ENCODE measurements at regions not wholly inside any gene's neighbourhood (a gene's known extent, or its start where the extent isn't known, plus 50 kb on each side); places are given as distances from the start of the nearest gene placed in this dataset.
A peak's percentile ranks its signal among the peaks of the same experiment; 100 is the strongest.

DNA sequence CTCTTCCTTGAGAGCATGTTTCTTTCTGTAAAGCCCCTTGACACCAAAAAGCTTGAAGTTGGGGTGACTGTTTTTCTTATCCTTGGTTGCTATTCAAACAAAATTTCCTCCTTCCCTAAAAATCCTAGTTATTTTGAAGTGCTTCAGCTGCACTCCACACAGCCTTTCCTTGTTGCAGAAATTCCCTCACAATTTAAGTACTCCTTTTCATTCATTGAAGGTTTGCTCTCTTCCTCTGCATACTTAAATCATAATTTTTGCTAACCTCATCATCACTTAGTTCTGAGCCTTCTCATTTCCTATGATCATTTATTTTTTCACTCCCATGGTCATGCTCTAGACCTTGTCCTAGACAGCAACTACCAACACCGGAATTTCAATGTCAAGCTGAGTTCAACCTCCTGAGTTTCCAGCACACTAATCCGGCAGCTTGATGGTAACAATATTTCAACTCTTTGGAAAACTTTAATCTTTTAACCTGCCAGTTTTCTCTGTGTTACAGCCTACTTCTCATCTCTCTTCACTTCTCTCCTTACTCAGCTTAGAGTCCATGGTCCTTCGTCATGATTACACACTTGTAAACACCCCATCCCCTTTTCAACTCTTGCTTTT, 78.7 kb upstream of the ACTBL2 start:
- DNase-seq (ENCODE audit: low read depth in 2 of 2): no peak

- no peak for DNase-seq (ENCODE audit: low read depth in 2 of 2)
Observed at GRCh38 chr5:57559110-57559635, 76.6 kb upstream of the ACTBL2 start.

GRCh38 chr5:57552033-57552432, 69.4 kb upstream of the ACTBL2 start:
- DNase-seq (ENCODE audit: low read depth in 2 of 2): no peak

DNA sequence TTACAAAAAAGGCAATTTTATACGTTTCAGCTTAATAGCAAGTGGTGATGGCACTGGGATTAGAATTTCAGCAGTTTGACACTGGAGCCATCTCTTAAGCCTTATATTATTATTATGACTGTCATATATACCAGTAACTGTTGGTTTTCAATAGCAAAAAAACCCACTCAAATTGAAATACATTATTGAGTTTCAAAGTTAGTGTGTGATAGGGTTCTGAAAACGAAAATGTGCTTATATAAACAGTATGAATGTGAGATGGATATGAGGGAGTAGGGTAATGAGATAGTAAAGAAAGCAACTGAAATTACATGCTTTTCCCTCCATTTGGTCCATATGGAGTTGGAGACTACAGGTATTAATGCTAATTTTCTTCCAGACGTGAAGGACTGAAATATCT, 68.6 kb upstream of the ACTBL2 start:
- no peak for DNase-seq (ENCODE audit: low read depth in 2 of 2)

- no peak for DNase-seq (ENCODE audit: low read depth in 2 of 2)
Observed at GRCh38 chr5:57550132-57550531, 67.5 kb upstream of the ACTBL2 start.

DNA sequence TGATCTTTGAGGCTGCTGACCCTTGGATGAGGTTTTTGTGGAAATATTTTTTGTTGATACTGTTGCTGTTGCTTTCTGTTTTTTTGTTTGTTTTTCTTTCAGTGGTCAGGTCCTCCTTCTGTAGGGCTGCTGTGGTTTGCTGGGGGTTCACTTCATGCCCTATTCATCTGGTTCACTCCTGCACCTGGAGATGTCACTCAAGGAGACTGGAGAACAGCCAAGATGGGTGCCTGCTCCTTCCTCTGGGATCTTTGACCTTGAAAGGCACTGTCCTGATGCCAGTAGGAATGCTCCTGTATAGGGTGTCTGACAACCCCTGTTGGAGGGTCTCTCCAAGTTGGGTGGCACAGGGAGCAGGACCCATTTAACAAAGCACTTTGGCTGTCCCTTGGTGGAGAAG, 67.0 kb upstream of the ACTBL2 start:
- no peak for DNase-seq (ENCODE audit: low read depth in 2 of 2)

DNA sequence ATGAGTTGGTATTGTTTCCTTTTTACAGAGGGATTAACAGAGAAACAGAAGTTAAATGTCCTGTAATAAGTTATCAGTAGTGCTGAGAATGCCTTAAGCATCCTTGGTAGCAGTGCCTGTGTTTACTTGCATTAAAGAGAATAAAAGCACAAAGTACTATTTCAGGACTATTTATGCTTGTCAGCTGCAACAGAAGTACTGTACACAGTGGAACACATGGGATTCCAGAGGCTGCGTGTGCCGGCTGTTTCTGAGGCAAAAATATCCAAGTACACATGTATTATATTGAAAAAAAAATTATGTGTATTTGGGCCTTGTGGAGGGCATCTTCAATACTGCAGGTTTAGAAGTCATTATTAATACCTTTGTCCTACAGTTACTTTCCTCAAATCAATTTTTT, 58.2 kb upstream of the ACTBL2 start:
- no peak for DNase-seq (ENCODE audit: low read depth in 2 of 2)

DNA sequence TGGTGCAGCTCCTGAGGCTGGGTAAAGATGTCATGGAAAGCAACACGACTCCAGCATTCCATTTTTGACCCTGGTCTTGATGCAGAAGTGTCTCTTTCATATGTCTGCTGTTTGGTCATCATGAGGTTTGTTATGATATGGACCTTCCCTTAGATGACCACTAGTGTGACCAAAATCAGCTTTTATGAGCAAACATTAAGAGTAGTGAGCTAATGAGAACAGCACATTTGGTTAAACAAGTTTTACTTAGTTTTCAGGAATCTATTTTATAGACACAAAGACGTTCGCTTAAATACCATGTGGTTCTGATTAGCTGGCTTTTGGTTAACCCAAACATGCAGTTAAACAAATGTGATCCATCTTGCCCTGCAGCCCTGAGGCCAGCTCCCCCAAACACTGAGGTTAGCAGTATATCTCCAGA, 56.7 kb upstream of the ACTBL2 start:
- no peak for DNase-seq (ENCODE audit: low read depth in 2 of 2)

DNA sequence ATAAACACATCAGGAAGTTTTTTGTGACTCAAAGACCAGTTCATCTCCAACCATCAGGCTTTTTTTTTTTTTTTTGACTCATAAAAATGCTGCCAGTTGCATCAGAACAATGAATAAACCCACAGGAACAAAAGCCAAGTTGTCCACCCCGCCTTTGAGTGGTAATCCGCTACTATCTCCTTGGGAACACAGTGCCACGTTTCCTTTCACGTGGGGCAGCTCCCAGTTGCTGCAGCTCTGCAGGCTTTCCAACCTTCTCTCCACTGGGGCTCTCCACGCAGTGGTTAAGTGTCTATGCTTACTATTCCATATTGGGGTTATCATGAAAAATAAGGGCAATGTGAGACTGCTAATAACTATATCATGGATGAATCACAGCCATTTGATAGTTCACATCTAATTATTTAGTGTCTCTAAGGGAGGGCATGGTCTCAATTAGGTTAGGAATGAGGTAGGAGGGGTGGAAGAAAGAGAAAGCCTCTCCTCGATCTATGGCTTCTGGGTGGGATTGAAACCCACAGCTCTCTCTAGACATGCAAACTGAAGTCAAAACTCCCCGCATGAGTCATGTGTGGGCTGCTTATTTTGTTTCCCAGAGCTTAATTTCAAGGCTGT, 55.8 kb upstream of the ACTBL2 start:
- peak in 1 of 2 donors; percentile 2 for DNase-seq (ENCODE audit: low read depth in 2 of 2)

DNA sequence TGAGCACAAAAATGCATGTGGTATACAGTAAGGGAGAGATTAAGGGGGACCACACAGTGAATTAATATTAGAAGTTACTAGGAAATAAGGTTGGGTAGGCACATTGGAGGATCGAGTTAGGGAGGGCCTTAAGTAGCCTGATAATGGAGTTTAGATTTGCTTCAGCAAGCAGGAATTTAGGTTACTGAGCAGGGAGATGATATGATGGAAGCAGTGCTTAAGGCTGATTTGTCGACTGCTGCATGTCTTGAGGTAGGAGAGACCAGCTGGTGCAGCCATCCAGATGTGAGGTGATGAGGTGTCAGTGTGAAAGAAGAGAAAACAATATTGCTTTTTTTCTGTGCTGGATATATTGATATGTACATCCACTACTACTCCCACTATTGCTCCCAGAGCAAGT, 55.2 kb upstream of the ACTBL2 start:
- no peak for DNase-seq (ENCODE audit: low read depth in 2 of 2)

DNA sequence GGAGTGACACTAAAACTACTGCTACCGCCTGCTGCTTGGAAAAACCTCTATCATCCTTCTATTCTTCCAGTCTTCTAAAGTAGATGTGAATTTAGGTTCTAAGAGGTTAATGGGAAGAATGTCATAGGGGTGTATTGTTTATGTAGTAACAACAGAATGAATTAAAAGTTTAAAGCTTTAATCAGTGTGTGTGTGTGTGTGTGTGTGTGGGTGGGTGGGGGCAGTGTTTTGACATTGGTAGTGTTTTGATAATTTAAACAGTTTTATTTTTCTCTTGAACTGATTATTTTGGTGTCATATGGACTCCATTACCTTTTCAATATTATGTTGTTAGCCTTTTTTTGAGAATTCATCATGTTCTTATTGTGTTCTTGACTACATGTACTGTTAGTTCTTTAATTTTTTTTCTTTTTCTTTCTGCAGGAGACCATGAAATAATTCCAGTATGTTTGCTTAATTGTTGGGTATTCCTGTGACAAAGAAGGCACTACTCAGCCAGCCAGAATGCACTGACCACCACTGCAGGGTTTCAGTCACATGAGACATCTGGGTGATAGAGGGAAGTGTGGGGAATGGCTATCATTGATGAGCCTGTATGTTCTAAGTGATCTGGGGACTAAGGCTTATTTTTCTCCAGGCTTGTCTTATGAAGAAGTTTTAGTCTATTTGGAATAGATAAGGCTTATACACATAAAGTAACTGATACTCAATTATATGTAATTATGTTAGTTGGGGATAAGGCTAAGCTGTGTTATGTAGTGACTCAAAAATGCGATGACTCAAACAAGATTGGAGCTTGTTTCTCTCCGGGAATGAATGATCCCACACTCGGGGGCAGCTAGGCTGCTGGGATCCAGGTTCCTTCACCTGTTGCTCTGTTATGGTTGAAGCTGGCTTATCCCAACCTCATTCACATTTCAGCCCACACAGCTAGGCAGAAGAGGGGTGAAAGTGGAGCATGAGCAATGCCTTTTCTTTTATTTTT, 50.2 kb upstream of the ACTBL2 start:
- no peak for DNase-seq (ENCODE audit: low read depth in 2 of 2)

Data from stimulated activated CD4-positive, alpha-beta T cell treated with anti-CD3 and anti-CD28 coated beads, Interleukin-4, amount 100 ng/mL, for 48 hours (primary cell).